ENCODE measurements at regions not wholly inside any gene's neighbourhood (a gene's known extent, or its start where the extent isn't known, plus 50 kb on each side); places are given as distances from the start of the nearest gene placed in this dataset.

DNA sequence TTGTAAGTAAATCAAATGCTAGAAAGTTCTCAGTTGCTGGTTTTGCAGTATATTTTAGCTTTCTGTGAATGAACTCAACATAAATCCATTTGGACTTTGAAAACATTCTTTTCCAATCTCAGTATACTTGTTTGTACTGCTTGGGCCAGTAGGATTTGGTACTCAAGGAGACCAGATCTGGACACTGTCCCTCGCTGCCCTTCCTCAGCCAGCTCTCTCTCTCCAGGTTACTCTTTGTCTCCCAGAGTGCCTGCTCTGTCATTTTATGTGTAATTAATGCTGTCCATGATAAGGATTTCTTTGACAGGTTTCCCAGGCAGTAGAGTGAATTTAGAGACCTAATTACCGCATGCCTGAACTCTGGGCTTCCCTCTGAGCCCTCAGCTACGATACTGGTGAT, 344.6 kb upstream of the SGCD start:
- no peaks in the 10 kb centered on the region for H3K27me3 ChIP-seq (replicated peaks; ENCODE audit: control insufficient read depth, insufficient read depth, low read length)
- DNase-seq (ENCODE audit: extremely low read depth, insufficient read length) = no peak

DNA sequence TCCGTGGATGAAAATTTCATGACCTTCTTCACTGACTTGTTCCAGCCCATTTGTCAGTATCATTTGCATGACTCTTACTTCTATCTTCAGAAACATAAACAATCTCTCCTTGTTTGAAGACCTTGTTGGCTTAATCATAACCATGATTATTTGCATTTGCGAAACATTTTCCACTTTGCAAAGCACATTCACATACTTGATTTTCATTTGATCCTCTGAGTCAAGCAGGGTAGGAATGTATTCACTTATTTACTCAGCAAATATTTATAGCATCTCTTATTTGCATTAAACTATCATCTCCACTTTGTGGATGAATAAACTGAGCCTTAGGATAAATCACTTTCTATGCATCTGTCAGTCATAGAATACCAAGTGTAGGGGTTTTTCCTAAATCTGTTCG, 343.0 kb upstream of the SGCD start:
- no peak for DNase-seq (ENCODE audit: extremely low read depth, insufficient read length)
- H3K36me3 ChIP-seq (ENCODE audit: control insufficient read depth, insufficient read depth, low read length) = no peaks in the 10 kb centered on the region
- no peak overlapping the region for H3K4me3 ChIP-seq (replicated peaks; ENCODE audit: low read depth, low read length)
- TF ChIP-seq, protein P1, sequence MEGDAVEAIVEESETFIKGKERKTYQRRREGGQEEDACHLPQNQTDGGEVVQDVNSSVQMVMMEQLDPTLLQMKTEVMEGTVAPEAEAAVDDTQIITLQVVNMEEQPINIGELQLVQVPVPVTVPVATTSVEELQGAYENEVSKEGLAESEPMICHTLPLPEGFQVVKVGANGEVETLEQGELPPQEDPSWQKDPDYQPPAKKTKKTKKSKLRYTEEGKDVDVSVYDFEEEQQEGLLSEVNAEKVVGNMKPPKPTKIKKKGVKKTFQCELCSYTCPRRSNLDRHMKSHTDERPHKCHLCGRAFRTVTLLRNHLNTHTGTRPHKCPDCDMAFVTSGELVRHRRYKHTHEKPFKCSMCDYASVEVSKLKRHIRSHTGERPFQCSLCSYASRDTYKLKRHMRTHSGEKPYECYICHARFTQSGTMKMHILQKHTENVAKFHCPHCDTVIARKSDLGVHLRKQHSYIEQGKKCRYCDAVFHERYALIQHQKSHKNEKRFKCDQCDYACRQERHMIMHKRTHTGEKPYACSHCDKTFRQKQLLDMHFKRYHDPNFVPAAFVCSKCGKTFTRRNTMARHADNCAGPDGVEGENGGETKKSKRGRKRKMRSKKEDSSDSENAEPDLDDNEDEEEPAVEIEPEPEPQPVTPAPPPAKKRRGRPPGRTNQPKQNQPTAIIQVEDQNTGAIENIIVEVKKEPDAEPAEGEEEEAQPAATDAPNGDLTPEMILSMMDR (IDR thresholded peaks at IDR 0.05; ENCODE audit: insufficient read depth, low read length, poor library complexity, severe bottlenecking) = no peak
- no peaks in the 10 kb centered on the region for H3K27me3 ChIP-seq (replicated peaks; ENCODE audit: control insufficient read depth, insufficient read depth, low read length)

More for the DNA sequence above, 344.6 kb upstream of the SGCD start:
- H3K4me3 ChIP-seq (replicated peaks; ENCODE audit: low read depth, low read length) = no peak overlapping the region
- TF ChIP-seq, protein P1 (IDR thresholded peaks at IDR 0.05; ENCODE audit: insufficient read depth, low read length, poor library complexity, severe bottlenecking) = no peak
- H3K36me3 ChIP-seq (ENCODE audit: control insufficient read depth, insufficient read depth, low read length) = no peaks in the 10 kb centered on the region

DNA sequence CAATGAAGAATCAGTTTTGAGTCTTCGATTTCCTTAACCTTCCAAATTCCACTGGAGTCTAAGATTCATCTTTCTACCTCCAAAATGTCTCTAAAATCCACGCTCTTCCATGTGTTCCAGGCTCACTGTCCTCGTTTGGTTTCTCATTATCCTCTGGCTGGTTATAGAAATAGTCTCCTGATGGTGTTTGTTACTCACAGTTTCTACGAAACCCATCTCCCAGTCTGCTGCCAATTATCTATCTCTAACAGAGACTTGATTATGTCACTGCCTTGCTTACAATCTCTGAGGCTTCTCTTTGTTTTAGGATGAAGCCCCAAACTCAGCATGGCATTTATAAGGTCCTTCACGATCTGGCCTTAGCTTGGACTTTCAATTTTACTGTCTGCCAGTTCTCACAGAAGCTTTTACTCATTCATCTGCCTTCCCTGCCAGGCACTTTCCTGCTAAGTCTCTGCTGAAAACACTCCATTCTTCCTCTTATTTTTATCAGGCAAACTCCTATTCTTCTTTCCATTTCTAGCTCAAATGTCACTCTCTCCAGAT, 339.6 kb upstream of the SGCD start:
- Histone ChIP-seq H3K36me3 (ENCODE audit: control insufficient read depth, insufficient read depth, low read length) (no peaks in the 10 kb centered on the region), H3K27me3 (replicated peaks; ENCODE audit: control insufficient read depth, insufficient read depth, low read length) (no peaks in the 10 kb centered on the region), H3K4me3 (replicated peaks; ENCODE audit: low read depth, low read length) (no peak overlapping the region)
- TF ChIP-seq, protein P1 (IDR thresholded peaks at IDR 0.05; ENCODE audit: insufficient read depth, low read length, poor library complexity, severe bottlenecking) = no peak
- no peak for DNase-seq (ENCODE audit: extremely low read depth, insufficient read length)

DNA sequence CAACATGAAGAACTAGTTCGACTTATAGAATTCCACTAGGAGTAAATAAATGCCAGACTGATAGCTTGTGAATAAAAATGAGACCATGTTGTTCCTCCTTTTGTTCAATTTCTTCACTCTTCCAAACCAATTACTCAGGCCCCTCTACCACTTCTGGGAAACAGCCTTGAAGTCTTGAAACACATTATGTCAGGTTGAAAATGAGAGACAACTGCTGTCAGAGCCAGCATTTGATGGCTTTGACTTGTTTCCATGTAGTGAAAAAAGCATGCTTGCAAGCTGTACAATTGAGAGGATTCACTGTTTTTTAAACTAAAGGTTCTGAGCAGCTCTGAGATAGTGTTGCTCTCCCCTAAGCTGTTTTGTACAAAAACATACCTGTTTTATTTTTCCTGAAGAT, 337.1 kb upstream of the SGCD start:
- H3K4me3 ChIP-seq (replicated peaks; ENCODE audit: low read depth, low read length) = no peak overlapping the region
- H3K36me3 ChIP-seq (ENCODE audit: control insufficient read depth, insufficient read depth, low read length) = no peaks in the 10 kb centered on the region
- no peak for DNase-seq (ENCODE audit: extremely low read depth, insufficient read length)

DNA sequence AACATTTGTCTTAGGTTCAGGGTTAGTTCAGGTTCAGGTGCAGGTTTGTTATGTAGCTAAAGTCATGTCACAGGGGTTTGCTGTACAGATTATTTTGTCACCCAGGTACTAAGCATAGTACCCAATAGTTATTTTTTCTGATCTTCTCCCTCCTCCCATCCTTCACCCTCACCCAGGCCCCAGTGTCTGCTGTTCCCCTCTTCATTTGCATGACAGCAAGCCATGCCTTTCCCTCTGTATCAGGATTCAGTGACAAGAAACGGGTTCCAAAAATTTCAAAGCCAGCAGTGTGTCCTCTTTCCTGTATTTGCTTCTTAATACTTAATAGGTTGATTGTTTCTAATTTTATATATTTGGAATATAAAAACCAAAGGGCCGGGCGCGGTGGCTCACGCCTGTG, 330.8 kb upstream of the SGCD start:
- DNase-seq (ENCODE audit: extremely low read depth, insufficient read length) = no peak
- H3K36me3 ChIP-seq (ENCODE audit: control insufficient read depth, insufficient read depth, low read length) = no peaks in the 10 kb centered on the region
- H3K27me3 ChIP-seq (replicated peaks; ENCODE audit: control insufficient read depth, insufficient read depth, low read length) = no peaks in the 10 kb centered on the region
- TF ChIP-seq, protein P1 (IDR thresholded peaks at IDR 0.05; ENCODE audit: insufficient read depth, low read length, poor library complexity, severe bottlenecking) = no peak
- H3K4me3 ChIP-seq (replicated peaks; ENCODE audit: low read depth, low read length) = no peak overlapping the region

More for the DNA sequence above, 337.1 kb upstream of the SGCD start:
- H3K27me3 ChIP-seq (replicated peaks; ENCODE audit: control insufficient read depth, insufficient read depth, low read length) = no peaks in the 10 kb centered on the region
- TF ChIP-seq, protein P1 (IDR thresholded peaks at IDR 0.05; ENCODE audit: insufficient read depth, low read length, poor library complexity, severe bottlenecking) = no peak

DNA sequence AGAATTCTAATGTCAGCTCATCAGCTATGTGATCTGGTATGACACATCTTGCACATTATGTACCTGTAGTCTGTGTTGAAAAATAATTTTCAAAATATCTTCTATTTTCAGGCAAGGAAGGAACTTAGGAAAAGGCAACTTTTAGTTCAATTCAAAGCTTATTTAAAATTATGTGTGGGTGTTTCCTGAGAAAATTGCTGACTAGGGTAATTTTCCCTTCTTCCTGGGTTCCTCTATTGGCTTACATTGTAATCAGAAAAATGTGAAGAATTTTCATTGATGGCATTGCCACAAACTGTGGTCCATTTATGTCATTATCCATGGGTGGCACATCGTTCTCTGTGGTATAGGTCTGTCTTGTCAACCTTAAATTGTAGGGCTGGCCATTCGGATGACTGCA, 328.7 kb upstream of the SGCD start:
- DNase-seq (ENCODE audit: extremely low read depth, insufficient read length) = no peak
- Histone ChIP-seq H3K27me3 (replicated peaks; ENCODE audit: control insufficient read depth, insufficient read depth, low read length) (no peaks in the 10 kb centered on the region), H3K4me3 (replicated peaks; ENCODE audit: low read depth, low read length) (no peak overlapping the region), H3K36me3 (ENCODE audit: control insufficient read depth, insufficient read depth, low read length) (no peaks in the 10 kb centered on the region)
- TF ChIP-seq, protein P1 (IDR thresholded peaks at IDR 0.05; ENCODE audit: insufficient read depth, low read length, poor library complexity, severe bottlenecking) = no peak

Data from GM06990 (cell line).